GM12891 (cell line): ENCODE measurements at regions not wholly inside any gene's neighbourhood (a gene's known extent, or its start where the extent isn't known, plus 50 kb on each side); places are given as distances from the start of the nearest gene placed in this dataset.

ENCODE experiments used
- DNase-seq: peaks from one replicate; pipeline ENCODE4 v3.0.0; 2011; ENCODE audit warnings: low spot score; ENCODE audit not compliant: insufficient read length
- FAIRE-seq: peaks from 2 replicates; lab custom pipeline; 2011; peaks lifted over from hg19 to GRCh38; lab: Jason Lieb, UNC
- PAX5 ChIP-seq: IDR thresholded peaks from 2 replicates; pipeline ENCODE4 v1.6.1; 2011; ENCODE audit warnings: low read length, moderate library complexity, mild to moderate bottlenecking; ENCODE audit not compliant: insufficient read depth, severe bottlenecking
- POLR2A ChIP-seq: IDR thresholded peaks from 2 replicates; pipeline ENCODE4 v1.6.1; 2011; ENCODE audit warnings: low read depth, low read length, control low read depth
- POLR2AphosphoS5 ChIP-seq: IDR thresholded peaks from 2 replicates; pipeline ENCODE4 v1.6.1; 2011; ENCODE audit warnings: low read depth, low read length, control low read depth
- POU2F2 ChIP-seq: IDR thresholded peaks from 2 replicates; pipeline ENCODE4 v1.6.1; 2011; ENCODE audit warnings: low read depth, mild to moderate bottlenecking, control low read depth, low read length, moderate library complexity
- SPI1 ChIP-seq: IDR thresholded peaks from 2 replicates; pipeline ENCODE4 v1.6.1; 2011; ENCODE audit warnings: low read depth, low read length, control low read depth
- TAF1 ChIP-seq: IDR thresholded peaks from 2 replicates; pipeline ENCODE4 v1.6.1; 2011; ENCODE audit warnings: low read depth, low read length, control low read depth

GRCh38 chr4:38316045-38316444 is 348.0 kb upstream of the KLF3 start:
- FAIRE-seq (no peak), DNase-seq (no peak)
- TF ChIP-seq POLR2A (no peak), POU2F2 (no peak), SPI1 (no peak), TAF1 (no peak)

DNA sequence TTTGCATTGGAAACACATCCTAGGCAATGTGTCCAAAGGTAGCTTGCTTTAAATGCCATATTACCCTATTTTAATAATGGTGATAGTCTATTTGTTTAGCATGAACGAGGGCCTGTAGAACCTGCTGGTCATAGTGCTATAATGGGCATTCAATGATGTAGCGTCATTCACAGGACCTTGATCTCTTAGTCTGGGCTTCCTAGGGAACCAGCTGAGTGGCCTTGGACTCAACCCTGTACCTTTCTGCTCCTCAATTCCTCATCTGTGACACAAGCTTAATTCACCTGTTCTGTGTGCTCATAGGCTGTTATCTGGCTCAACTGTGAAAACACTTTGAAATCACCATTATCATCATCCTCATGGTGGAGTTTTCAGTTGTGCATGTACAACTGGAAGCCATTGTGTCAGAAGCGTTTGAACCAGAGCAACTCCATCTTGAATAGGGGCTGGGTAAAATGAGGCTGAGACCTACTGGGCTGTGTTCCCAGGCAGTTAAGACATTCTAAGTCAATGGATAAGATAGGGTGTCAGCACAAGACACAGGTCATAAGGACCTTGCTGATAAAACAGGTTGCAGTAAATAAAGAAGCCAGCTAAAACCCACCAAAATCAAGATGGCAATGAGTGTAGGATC is 346.8 kb upstream of the KLF3 start:
- FAIRE-seq (no peak), DNase-seq (no peak)
- TF ChIP-seq SPI1 (no peak), POLR2AphosphoS5 (no peak), POU2F2 (no peak), TAF1 (no peak), POLR2A (no peak), PAX5 (no peak)

- FAIRE-seq = peak; percentile 87
- TF ChIP-seq PAX5 (no peak), POLR2AphosphoS5 (no peak), POLR2A (0 out of 2 replicates have a peak, but pooled peaks have one; percentile 47), TAF1 (peak; percentile 36; the same call in 1 of the 2 replicates), POU2F2 (no peak), SPI1 (peak; percentile 54)
- peak; percentile 70 for DNase-seq
Measured at GRCh38 chr4:38318737-38319455, 345.1 kb upstream of the KLF3 start.

GRCh38 chr4:38319456-38320342 is 344.3 kb upstream of the KLF3 start:
- peak; percentile 87 for FAIRE-seq
- peak; percentile 65 for DNase-seq
- TF ChIP-seq SPI1 = no peak
- no peak for TF ChIP-seq POLR2AphosphoS5
- TF ChIP-seq PAX5 = peak; percentile 50
- no peak for TF ChIP-seq POU2F2
- TF ChIP-seq POLR2A = no peak
- TF ChIP-seq TAF1 = no peak

GRCh38 chr4:38320343-38320695 is 343.7 kb upstream of the KLF3 start:
- FAIRE-seq (peak; percentile 59), DNase-seq (no peak)
- TF ChIP-seq POU2F2 (no peak), SPI1 (no peak), POLR2AphosphoS5 (no peak), PAX5 (no peak)

- DNase-seq (no peak), FAIRE-seq (no peak)
- no peak for TF ChIP-seq POU2F2
- TF ChIP-seq POLR2A = no peak
- no peak for TF ChIP-seq PAX5
- no peak for TF ChIP-seq POLR2AphosphoS5
- TF ChIP-seq SPI1 = no peak
- no peak for TF ChIP-seq TAF1
Measured at GRCh38 chr4:38320833-38321232, 343.2 kb upstream of the KLF3 start.

DNA sequence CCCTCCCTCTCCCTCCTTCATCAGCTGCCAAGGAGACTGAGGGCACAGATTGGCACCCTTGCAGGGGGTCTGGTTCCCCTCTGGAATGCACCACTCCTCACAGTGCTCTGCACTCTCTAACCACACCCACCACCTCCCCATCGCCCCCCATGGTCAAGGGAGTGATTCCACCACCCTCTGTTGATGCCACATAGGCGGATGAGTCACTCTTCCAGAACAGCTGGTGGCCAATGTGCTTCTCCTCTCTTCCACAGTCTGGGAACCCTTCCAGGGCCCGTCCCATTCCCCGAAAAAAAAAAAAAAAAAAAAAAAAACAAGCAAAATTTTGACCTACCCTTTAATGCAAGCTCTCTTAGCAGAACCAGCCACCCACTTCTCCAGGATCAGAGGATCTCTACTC is 341.3 kb upstream of the KLF3 start:
- FAIRE-seq (no peak), DNase-seq (no peak)
- TF ChIP-seq POU2F2 (no peak), PAX5 (no peak), POLR2A (no peak), TAF1 (no peak)

DNA sequence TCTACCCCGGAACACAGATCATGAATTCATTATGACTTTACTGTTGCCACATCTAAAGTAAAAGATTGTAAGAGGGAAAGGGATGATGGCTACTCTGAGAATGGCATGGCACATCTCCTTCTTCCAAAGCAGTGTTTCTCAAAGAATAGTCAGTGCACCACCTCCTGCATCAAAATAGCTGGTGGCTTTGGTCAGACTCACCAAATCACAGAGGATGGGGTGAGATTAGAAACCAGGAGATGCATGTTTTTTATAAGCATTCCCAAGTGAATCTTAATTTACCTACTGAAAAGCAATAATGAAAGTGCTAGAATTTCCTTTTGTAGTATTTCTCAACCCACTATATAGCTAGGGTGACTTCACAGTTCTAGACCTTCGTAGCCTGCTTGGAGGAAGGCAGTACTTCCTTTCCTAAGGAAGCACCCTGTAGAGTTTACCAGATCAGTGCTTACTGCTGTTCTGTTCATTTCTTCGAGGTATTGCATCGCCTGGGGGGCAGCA is 340.8 kb upstream of the KLF3 start:
- DNase-seq (no peak), FAIRE-seq (no peak)
- TF ChIP-seq POLR2A (peak; percentile 88), POU2F2 (no peak), POLR2AphosphoS5 (peak; percentile 87), SPI1 (no peak), PAX5 (no peak), TAF1 (no peak)

GRCh38 chr4:38324861-38325628 is 339.0 kb upstream of the KLF3 start:
- no peak for FAIRE-seq
- DNase-seq = no peak
- TF ChIP-seq POLR2A = no peak
- TF ChIP-seq POU2F2 = no peak
- no peak for TF ChIP-seq SPI1
- TF ChIP-seq TAF1 = no peak
- TF ChIP-seq POLR2AphosphoS5 = no peak
- no peak for TF ChIP-seq PAX5

GRCh38 chr4:38325629-38325913 is 338.4 kb upstream of the KLF3 start:
- DNase-seq (no peak), FAIRE-seq (no peak)
- TF ChIP-seq PAX5 (no peak), POU2F2 (no peak), SPI1 (no peak), POLR2AphosphoS5 (no peak), TAF1 (no peak), POLR2A (no peak)
